GM21381 (cell line): ENCODE measurements at regions not wholly inside any gene's neighbourhood (a gene's known extent, or its start where the extent isn't known, plus 50 kb on each side); places are given as distances from the start of the nearest gene placed in this dataset.

Experiments used
- ATAC-seq: cut with Tn5 transposase; IDR thresholded peaks from one replicate; pipeline ENCODE4 v1.9.1; 2021; ENCODE audit warnings: mild to moderate bottlenecking, moderate library complexity; ENCODE audit not compliant: unreplicated experiment

DNA sequence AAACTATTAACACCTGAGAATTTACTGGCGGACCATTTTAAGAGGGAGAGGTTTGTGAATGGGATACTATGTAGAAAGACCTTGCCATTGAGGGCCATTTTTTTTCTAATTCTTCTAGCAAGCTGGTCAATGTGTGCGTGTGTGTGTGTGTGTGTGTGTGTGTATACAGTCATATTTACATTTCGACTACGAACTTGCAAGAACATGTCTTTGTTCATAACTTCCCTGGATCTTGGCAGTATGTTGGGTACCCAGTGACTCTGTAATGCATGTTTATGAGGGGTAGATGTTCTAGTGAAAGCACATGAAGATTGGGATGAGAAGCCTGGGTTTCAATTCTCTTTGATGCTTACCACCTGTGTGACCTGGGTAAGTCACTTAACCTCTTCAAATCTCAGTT lies 133.6 kb downstream of the UBE2E3 start:
- ATAC-seq = no peak

DNA sequence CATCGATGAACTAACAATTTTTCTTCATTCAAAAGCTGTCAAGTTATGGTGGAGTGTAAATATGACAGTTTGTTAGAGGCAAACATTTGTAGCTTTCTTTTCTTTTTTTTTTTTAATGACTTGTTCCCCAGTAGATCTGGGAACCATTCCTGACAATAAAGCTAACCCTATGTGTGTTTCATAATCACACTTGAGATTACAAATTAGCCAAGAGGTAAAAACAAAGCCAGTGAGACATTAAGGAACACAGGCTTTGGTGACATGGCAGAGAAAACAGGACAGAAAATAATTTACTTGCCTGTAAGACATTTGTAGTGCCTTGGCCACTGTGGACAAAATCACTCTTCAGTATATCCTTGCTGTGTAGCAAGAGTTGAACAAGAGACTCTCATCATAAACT lies 135.9 kb downstream of the UBE2E3 start:
- ATAC-seq = no peak

DNA sequence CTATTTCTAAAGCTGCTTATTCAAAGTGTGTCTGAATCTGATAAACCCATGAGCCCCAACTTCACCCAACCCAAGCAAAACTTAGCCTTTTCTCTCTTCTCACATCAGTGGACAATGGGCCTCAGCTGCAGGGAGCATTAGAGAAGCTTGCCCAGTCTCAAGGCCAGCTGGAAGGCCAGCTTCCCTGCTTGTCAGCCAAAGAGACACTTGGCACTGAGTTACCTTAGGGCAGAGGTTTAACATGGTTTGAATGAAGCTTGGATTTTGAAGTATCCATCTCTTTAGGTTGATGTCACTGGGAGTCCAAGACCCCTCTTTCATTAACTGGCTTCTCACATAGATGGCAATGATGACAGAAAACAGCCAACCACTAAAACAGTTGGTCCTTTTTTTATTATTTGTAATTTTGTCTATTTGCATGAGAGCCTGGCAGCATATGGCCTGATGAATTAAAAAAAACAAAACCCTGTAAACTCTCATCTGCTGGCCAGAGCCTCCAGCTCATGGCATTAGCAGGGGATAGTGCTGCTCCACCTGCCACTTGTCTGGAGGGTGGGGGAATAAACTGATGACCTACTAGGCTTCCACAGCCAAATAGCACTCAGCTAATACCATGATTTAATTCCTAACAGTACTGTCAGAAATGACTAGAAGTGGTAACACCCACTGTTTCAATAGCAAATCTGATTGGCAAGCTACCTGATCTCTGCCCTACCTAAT lies 137.0 kb downstream of the UBE2E3 start:
- no peak for ATAC-seq

DNA sequence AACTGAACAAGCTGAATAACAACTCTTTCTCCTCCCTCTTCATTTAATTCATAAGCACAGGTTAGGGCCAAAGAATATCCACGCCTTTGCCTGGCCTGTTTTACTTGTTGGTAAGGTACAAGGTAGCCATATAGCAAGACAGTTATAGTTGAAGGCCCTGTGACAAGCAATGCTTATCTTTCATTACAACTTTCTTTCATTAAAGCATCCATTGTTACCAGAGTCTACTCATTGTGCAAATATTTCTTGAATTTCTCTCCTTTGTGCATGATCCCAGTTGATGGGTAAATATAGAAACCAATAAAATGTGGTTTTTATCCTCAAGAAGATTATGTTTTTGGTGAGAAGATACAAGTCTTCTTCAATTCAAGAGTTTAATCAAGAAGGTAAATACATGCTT lies 140.2 kb downstream of the UBE2E3 start:
- ATAC-seq = no peak

DNA sequence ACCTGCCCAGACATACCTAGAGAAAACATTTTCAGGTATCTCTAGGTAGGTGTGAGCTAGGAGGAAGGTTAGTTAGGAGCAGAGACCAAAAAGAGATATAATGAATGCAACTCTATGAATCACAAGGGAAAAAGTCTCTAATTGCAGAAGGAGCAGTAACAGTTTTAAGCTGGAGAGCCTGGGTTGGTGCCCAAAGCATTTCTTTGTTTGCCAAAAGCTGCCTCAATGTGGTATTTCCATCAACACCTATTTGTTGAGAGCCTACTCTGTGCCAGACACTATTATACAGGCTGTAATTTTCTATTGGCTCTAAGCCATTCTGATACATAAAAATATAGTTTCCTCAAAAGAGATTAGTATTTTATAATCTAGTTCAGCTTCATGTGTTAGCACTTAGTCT lies 141.6 kb downstream of the UBE2E3 start:
- no peak for ATAC-seq

DNA sequence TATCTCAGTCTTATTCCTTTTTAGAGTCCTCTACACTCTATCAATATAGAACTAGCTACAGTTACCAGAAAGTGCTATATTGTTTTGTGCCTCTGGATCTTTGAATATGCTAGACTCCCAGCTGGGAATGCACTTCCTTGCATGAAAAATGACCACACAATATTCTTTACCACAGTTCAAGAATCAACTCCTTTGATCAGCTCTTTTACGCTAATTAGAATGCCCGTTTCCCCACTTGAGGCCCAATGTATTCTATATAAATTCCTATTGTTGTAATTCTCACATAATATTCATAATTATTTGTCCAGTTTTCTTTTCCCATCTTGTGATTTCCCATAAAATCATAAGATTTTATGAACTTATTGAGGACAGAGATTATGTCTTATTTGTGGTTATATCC lies 142.2 kb downstream of the UBE2E3 start:
- ATAC-seq = no peak

DNA sequence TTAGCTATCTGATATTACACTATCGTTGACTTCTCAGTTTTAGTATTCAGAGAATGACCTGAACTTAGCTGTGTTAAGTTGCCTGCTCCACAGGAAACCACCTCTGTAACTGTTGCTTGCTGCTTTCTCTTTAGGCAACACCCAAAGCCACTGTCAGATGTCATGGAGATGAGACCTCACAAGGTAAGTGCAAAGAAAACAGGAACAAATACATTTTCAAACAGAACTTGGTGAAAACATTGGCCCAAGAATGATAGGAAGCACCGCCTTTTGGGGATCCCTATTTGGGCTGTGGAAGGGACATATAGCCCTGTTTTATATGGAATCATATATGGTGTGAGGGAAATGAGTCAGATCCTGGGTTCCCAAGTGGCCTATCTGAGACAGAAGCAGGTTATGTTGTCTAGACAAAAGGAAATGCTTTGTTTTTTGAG lies 143.4 kb downstream of the UBE2E3 start:
- peak; percentile 90 for ATAC-seq

DNA sequence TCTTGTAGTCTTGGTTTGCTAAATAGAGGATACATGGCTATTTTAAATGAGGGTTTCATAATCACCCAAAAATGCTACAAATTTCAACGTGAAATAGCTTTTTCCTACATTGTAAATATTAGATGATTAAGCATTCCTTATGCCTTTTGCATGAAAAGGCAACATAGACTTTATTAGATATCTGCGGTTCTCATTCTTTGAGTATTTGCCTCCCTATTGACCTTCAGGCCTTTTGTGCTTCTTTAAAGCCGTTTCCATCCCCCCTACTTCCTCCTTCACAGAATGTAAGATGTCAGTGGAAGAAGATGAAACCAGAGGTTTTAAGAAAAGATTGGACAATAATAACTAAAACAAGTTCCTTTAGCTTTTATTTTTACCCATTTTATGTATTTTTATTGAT lies 144.1 kb downstream of the UBE2E3 start:
- no peak for ATAC-seq

DNA sequence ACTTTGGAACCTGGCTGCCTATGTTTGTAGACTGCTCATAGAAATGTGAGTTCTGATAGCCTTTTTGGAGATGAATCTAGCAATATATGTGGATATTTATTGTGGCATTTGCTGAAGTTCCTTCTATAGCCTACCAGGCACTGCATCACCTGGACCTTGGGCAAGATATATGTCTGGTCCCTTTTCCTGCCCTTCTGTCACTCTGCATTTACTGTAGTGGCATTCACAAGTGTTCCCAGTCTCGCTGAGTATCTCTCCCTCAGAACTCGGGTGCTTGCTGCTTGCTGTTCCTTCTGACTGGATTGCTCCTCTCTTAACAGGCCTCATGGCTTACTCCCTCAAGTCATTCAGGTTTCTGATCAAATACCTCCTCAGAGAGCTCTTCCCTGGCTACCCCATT lies 145.0 kb downstream of the UBE2E3 start:
- ATAC-seq = no peak

DNA sequence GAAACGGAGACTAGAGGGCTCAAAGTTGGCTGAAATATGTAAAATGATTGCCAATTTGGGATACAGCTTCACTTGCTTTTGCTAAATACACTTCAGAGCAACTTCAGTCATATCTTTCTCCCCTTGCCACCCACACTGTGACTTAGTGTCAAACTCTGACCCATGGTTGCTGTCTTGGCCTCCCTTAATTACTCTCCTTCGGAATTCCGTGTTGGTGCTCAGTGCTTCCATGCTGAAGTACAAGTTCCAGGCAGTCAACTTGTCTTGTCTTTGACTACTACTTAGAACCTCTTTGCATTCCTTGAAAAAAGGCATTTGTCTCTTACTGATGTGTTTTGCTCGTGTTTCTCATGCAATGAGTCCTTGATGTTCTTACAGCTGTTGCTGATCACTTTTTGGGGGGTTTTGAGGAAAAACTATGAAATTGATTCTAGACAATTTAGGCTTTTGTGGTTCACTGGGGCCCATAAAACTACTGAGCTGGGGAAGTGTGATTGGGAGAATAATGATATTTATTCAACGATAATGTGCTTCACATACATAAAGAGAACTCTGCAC lies 146.0 kb downstream of the UBE2E3 start:
- no peak for ATAC-seq

DNA sequence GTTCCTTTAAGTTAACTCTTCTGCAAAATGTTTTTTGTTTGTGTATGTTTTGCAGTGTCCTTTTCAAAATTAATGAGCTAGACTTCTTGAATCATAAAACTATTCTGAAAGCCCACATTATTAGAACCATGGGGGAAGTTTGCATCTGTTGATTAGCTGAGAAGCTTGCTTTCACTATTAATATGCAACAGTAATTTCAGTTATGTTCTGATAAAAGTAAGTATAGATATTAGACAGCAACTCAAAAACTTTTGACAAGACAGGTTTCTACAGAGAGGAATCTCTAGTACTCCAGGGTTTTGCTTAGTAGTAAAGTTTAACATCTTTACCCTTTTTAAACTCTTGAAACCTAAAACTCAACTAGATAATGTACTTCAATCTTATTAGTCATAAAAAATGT lies 147.8 kb downstream of the UBE2E3 start:
- peak; percentile 62 for ATAC-seq

DNA sequence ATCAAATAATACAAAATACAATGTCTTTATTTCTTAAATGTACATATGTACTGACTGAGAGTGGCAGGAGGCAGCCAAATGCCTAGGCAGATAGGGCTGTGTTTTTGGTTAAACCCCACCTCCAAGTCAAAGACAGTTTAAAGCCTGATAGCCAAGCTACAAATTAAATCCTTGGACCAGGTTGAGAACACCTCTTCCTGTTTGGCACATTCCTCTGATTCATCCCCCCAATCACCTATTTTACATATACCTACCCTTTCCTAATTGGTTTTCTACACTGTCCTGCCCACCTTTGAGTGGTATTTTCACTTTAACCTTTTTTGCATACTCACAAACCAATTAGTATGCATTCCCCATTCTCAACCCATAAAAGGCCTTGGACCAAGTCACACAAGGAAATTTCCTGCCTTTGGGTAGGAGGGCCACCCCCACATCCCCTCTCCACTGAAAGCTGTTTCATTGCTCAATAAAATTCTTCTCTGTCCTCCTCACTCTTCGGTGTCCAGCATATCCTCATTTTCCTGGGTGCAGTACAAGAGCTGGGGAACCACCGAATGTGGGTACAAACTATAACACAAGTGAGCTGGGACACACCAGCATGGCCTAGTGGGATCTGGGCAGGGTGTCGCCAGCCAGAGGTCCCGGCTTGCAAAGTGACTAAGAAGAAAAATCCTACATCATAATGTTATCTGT lies 149.1 kb downstream of the UBE2E3 start:
- ATAC-seq = no peak

DNA sequence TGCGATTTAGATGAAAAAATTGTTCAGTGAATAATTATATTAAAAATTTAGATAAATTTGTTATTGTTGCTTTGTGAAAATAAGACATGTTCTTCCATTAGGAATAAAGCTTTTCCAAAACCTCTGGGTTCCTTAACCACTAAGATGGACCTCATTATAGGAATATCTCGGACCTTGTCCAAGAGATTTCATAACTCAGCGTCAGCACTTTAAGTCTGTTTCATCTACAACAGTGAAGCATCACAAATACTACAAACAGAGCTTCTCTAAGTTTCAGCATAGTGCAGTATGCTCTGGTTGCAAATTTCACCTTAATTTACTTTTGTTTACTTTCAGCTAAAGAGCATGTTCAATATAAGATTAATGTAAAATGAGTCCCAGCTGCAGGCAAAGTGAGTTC lies 150.3 kb downstream of the UBE2E3 start:
- ATAC-seq = no peak

DNA sequence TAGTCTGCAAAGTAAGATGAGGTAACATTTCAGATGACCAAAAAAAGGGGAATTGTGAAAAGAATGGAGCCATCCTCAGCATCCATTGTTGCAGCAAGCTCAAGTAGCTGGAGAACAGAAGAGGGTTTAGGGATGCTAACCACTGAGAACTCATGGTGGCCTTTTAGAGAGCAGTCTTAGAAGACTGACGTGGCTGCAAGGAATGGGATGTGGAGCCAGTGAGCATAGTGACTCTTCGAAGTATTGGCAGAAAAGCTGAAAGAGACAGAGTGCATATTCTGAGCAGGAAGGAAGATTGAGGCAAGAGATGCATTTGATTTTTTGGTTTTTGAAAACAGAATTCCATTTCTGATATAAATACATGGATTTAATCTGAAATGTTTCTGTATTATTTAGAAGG lies 151.2 kb downstream of the UBE2E3 start:
- ATAC-seq = no peak

DNA sequence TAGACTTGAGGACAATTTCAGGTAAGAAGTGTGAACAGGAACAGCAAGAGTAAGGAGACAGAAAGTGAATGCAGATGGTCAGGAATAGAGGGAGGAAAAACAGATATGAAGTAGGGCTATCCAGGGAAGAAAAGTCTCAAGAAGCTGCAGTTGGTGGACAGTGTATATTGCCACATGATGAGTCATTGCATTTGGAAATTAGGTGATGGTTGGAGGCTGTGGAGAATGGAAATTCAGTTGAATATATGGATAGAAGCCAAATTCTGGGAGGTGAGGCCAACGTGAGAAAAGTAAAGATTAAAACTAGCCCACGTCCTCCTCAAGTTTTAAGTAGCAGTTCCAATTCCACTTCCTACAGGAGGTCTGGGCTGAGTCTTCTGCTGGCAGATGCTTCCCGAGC lies 158.4 kb downstream of the UBE2E3 start:
- no peak for ATAC-seq

DNA sequence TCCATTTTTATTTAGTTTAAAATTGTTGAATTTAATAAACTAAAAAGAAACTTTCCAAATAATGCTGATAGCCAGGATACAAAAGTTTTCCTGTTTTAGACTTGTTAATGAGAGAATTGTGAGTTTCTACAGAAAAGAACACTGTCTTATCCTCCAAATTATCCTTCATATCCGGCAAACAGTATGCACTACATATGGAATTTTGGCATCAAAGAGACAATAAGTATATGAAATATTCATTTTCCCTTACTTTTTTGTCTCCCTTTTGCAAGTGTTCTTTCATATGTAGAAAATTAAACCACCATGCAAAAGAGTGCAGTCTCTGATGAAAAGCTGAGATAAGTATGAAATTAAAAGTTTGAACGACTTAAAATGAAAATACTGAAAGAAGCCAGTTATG lies 159.4 kb downstream of the UBE2E3 start:
- ATAC-seq = no peak

DNA sequence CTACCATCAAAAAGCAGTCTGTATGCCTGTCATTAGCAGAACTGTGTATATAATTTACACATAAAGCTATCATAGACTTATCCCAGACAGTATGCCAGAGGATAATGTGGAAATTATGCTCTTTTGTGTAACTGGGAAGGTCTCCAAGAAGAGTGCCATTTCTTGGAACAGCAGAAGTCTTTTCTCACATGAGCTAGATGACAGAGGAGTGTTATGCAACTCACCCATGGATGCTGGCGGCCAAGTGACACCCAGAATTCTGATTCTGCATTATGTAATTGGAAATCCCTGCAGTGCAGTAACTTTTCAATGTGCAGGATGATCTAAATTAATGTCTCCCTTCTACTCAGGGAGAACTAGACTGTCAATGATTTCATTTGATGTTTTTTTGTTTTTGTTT lies 160.0 kb downstream of the UBE2E3 start:
- ATAC-seq = no peak

DNA sequence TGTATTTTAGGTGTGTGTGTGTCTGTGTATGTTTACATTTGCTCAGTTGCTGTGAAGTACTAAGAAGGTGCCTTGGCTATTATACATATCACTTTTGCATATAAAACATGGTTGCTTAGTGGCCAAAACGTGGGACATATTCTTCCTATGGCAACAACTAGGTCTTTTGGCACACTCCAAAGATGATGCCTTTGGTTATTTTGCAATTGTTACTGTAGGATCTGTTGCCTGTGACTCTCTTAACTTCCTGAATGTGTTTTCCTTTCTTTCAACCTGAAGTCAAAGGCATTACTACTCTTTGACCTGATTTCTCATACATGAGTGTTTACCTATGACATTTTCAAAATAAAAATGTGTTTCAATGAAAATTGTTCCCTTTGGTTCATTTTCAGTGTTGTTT lies 160.5 kb downstream of the UBE2E3 start:
- ATAC-seq = no peak

DNA sequence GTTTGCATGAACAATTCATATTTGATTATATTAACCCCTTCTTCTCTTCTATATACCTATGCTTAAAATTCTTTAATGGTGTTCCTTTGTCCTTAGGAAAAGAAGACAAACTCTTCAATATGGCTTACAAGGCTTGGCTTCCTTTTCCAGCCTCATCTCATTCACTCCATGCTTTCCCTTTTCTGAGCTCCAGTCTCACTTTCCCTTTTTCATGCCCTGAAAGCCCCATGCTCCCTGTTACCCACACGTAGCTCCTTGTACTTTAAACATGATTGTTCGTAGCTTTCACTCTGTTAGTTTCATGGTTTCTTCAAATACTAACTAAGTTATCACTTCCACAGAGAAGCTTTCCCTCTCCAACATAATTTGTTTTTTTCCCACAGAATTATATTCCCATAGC lies 161.3 kb downstream of the UBE2E3 start:
- no peak for ATAC-seq

DNA sequence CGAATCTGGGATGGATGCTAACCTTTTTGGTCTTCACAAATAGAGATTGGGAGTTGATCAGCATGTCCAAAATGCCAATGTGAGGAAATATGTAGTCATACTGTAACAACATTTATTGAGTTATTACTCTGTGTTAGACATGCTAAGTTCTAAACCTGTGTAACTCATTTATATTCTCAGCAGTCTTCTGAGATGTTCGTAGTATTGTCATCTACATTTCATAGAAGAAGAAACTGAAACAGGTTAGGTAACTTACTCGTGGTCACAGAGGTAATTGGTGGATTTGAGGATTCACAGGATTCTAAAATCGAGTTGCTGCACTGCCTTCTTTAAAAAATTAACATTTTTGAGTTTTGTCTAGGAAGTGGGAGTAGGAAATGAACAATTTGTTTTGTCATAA lies 162.1 kb downstream of the UBE2E3 start:
- no peak for ATAC-seq

DNA sequence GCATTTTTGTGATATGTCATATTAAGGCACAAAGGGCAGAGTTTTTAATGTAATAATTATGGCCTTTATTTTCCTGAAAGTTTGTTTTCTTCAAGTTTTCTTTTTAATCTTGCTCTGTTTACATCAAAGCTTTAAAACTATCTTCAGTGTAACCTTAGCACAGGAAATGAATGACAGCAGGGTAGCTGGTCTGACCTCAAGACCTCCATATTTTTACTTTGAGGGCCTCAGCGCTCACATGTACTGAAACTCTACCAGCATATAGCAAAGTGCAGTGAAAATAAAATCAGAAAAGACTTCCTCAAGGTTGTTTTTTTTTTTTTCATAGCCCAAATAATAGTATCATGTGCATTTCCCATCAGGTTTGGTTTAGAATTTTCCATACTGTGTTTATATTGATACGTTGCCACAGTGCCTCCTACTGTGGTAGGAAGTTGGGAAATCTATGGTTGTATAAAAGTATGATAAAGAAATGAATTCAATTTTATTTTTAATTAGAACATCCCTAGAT lies 163.4 kb downstream of the UBE2E3 start:
- ATAC-seq = no peak

DNA sequence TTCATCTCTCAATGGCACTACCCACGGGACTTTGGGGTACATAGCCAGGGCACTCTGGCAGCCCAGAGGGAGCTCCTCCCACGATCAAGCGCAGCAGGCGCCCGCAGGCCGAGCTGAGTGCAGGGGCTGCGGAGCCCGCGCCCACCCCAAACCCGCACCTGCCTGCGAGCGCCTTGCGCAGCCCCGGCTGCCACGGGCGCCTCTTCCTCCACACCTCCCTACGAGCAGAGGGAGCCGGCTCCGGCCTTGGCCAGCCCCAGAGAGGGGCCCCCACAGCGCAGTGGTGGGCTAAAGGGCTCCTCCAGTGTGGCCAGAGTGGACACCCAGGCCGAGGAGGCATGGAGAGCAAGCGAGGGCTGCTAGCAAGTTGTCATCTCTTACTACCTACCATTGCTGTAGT lies 165.2 kb downstream of the UBE2E3 start:
- ATAC-seq = no peak
